ENCODE measurements at regions not wholly inside any gene's neighbourhood (a gene's known extent, or its start where the extent isn't known, plus 50 kb on each side); places are given as distances from the start of the nearest gene placed in this dataset.

GRCh38 chr19:31141301-31141700 lies 207.9 kb downstream of the TSHZ3 start:
- intact Hi-C loops (cut with micrococcal nuclease; ENCODE audit: unreplicated experiment), result no loop called here
- in situ Hi-C loops (cut with HindIII; ENCODE audit: low pct_unique_long_range_greater_than_20kb, low sequenced_read_pairs), result no loop called here
- no peak for DNase-seq (ENCODE audit: low read depth, low spot score)

GRCh38 chr19:31140717-31141116 lies 208.5 kb downstream of the TSHZ3 start:
- H3K27ac ChIP-seq (ENCODE audit: low read length), result no peak overlapping the region
- DNase-seq (ENCODE audit: low read depth, low spot score), result no peak

More at GRCh38 chr19:31141301-31141700, 207.9 kb downstream of the TSHZ3 start:
- Histone ChIP-seq H3K27ac (ENCODE audit: low read length) (no peak overlapping the region), H3K4me3 (ENCODE audit: low read depth in 2 of 2, low read length in 2 of 2) (no peak overlapping the region), H3K4me1 (ENCODE audit: control insufficient read depth, insufficient read depth, low read length) (no peaks in the 10 kb centered on the region), H3K9me3 (ENCODE audit: control insufficient read depth, insufficient read depth, low read depth, low read length) (no peaks in the 10 kb centered on the region), H3K27me3 (ENCODE audit: control insufficient read depth, insufficient read depth, low read length) (no peaks in the 10 kb centered on the region), H3K36me3 (ENCODE audit: control insufficient read depth, insufficient read depth, low read length) (no peaks in the 10 kb centered on the region)
- no TSS peak for BruUV-seq (replicated peaks)
- TF ChIP-seq CTCF (IDR thresholded peaks at IDR 0.05), result no peak
- CTCF ChIA-PET, result no interaction called here
- ATAC-seq, result no peak
- POLR2A ChIA-PET, result no interaction called here

More at GRCh38 chr19:31140717-31141116, 208.5 kb downstream of the TSHZ3 start:
- intact Hi-C loops (cut with micrococcal nuclease; ENCODE audit: unreplicated experiment), result no loop called here
- ChIA-PET POLR2A (no interaction called here), CTCF (no interaction called here)
- Histone ChIP-seq H3K4me3 (ENCODE audit: low read depth in 2 of 2, low read length in 2 of 2) (no peak overlapping the region), H3K4me1 (ENCODE audit: control insufficient read depth, insufficient read depth, low read length) (no peaks in the 10 kb centered on the region), H3K9me3 (ENCODE audit: control insufficient read depth, insufficient read depth, low read depth, low read length) (no peaks in the 10 kb centered on the region), H3K27me3 (ENCODE audit: control insufficient read depth, insufficient read depth, low read length) (no peaks in the 10 kb centered on the region), H3K36me3 (ENCODE audit: control insufficient read depth, insufficient read depth, low read length) (no peaks in the 10 kb centered on the region)
- ATAC-seq, result no peak
- in situ Hi-C loops (cut with HindIII; ENCODE audit: low pct_unique_long_range_greater_than_20kb, low sequenced_read_pairs), result no loop called here
- no TSS peak for BruUV-seq (replicated peaks)
- no peak for TF ChIP-seq POLR2AphosphoS5 (IDR thresholded peaks at IDR 0.05; ENCODE audit: low read depth, low read length)
- TF ChIP-seq TCF7L2 (IDR thresholded peaks at IDR 0.05; ENCODE audit: low read depth, low read length), result no peak
- no peak for TF ChIP-seq REST (IDR thresholded peaks at IDR 0.05; ENCODE audit: insufficient read depth in 1 of 2, low read depth in 2 of 2, low read length in 1 of 2)
- no peak for TF ChIP-seq SIN3A (IDR thresholded peaks at IDR 0.05; ENCODE audit: borderline replicate concordance, insufficient read depth, low read depth, low read length)
- no peak for TF ChIP-seq CTCF (IDR thresholded peaks at IDR 0.05)

All from Panc1 (cell line).